NCI-H2227 treated with DMSO at 0.1 percent for 48 hours (cell line): ENCODE measurements at regions not wholly inside any gene's neighbourhood (a gene's known extent, or its start where the extent isn't known, plus 50 kb on each side); places are given as distances from the start of the nearest gene placed in this dataset.

Experiments used
- DNase-seq: peaks from one replicate; lab custom pipeline; 2025; lab: John Stamatoyannopoulos, UW

DNA sequence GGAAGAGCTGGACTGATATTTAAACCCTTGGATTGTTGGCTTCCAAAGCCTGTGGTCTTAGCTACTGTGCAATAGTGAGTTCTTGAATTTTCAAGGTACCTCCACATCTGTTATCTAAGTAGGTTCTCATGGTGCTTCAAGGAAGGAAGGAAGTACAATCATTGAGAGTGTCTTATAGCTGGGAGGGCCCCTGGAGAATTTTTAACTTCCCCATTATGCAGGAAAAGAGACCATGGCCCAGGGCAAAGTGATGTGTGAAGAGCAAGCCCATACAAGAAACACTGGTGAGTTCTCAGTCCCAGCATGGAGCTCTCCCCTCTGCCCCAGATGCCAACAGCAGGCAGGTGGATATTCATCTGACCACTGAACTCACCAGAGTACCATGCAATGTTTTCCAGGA is 169.0 kb upstream of the IRX6 start:
- no peak for DNase-seq

DNA sequence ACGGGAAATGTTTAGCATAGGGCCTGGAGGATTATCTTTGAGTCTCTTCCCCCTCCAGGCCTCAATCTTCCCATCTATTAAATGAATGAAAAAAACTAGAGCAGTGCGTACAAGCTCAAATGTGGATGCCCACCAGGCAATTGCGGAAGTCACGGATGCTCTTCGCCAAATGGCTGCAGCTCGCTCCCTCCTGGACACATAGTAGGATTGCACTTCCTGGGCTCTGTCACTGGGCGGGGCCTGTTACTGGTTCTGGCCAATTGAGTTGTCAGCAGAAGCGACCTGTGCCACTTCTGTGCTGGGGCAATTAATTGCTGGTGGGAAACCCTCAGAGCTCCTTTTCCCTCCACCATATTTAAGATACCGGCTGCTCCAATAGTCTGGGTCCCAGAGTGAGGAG is 168.2 kb upstream of the IRX6 start:
- no peak for DNase-seq

DNA sequence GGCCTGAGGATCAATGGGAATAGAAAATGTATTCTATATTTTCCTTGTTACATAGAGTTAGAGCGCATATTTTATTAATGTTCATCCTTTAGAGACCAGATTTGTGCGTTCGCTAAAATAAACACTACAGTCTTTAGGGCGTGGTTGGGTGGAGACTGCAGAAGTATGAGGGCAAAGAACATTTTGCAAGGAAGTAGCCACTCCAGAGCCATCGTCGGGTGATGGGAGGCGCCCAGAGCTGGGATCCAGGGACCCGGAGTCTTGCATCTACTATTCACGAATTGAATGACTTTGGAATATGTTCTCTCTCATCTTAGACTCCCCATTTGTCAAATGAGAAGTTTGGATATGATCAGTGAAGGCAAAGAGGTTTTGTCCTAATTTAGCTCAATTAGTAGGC is 154.2 kb upstream of the IRX6 start:
- peak; percentile 9 for DNase-seq

DNA sequence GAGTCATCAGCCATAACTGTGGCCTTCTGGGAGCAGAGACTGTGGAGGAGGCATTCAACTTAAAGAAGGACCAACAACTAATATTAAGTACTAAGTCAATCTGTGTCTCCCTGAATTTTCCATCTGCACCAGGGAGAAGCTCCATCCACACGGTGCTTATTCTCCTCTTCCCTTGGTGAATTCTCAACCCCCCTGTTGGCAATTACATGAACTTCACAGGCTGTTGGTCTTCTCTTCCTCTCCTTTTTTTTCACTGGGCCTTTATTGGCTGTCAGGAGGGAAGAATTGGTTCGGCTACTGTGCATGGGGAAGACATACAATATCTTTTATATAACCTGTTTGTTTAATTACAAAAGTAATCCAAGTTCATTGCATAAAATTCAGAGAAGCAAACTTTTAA is 152.8 kb upstream of the IRX6 start:
- DNase-seq: no peak

DNA sequence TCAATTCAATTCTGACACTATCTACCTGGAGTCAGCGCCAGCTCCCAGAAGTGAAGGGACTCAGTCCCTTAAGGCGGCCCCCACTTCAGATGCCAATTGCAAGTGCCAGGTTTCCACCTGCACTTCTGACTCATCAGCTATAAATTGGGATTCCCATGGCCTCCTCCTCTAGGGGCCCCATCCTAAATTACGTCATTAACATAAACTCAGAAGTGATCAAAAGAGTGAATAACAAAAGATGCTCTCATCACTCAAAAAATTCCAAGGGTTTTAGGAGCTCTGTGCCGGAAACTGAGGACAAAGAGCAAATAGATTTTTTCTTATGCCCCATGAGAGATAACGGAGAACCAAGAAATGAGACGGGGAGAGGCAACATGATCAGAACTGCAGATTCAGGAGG is 148.6 kb upstream of the IRX6 start:
- DNase-seq: no peak

DNA sequence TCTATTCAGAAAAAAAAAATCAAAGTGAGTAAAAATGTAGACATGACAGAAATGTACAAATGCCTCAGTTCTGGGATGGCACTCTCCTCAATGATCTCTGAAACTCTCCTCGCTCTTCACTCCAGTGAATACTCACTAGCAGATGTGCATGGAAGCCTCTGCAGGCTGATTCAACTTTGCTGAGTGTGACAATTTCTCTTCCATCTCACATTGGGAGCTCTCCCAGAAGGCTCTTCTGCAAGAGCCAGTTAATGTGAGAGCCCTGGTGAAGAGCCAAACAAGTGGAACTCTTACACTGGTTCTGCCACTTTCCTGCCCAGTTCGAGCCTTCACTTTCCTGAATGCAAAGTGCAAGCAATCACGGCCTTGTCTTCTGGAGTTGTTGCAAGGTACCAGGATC is 147.1 kb upstream of the IRX6 start:
- no peak for DNase-seq

DNA sequence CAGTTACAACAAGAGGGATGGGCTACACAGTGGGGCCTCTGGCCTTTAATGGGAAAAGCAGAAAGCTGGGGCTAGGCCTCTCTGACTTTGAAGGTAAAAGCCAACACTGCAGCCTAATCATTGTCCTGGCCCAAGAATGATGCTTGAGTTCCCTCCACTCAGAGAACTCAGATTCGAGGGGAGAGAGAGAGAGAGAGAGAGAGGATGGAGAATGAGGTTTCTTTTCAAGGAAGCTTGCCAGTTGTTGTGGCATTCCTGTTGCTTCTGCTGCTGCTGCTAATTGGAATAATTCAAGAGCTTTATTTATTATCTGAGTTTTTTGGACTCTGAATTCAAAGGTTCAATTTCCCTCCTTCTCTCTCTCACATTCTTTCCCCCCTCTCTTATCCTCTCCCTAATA is 144.6 kb upstream of the IRX6 start:
- DNase-seq: no peak

DNA sequence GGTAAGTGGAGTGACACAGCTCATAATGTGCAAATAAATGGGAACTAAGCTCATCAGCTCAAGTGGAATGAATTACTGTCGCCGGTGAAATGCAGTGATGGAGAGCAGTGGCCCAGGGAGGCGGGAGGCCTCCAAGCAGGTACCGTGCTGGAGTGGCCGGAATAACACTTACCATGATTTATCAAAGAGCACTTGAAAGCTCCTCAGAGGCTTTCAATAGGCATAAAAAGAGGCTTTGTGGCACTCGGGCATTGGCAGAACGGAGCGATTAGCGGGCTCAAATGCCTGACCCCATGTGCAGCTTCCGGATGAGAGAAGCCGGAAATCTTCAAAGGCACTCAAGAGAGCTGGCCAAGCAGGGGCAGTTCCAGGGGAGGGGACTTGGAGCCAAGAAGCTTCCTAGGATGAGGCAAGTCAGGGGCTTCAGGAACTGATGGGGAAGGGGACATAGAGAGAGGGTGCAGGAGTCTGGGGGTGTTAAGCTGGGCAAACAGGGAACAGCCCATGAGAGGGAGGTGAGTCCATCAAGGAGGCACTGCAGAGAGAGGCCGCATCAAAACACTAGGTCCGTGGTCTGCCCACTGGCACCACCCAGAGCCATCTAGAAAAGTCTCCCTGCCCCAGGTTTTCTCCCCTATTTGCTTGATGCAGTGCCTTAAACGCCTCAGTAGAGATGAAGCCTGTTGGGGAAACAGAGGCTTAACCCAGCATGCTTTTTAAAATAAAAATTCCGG is 144.0 kb upstream of the IRX6 start:
- peak; percentile 80 for DNase-seq

DNA sequence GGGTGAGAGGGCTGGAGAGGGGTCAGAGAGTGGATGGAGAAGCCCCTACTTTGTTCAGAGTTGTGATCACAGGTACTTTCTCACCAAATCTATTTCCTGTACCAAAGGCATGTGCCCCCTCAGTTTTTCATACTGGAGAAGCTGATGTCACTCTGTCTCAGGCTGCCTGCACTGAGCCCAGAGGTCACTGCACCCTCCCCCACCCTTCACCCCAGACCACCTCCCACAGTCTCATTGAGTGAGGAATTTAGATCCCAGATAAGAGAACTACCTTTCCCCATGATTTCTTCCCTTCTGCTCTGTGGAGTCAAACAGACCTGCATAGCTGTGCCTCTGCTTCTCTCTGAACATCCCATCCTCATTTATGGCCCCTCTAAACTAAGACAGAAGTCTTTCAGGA is 140.0 kb upstream of the IRX6 start:
- no peak for DNase-seq

DNA sequence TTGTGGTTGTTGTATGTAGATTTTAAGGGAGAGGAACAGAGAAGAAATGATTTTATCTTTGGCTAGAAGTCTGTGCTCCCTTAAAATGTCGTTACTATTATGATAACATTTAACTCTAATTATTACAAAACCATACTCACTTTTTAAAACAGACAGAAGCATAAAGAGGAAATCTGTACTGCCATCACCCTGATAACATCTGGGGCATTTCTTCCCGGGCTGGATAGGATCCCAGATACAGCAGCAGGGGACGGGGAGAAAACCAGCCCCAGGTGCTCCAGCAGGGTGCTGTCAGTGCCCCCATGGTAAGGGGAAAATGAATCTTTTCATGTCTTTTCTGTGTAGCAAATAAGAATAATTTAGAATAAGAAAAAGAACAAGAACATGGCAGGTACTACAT is 139.4 kb upstream of the IRX6 start:
- no peak for DNase-seq

DNA sequence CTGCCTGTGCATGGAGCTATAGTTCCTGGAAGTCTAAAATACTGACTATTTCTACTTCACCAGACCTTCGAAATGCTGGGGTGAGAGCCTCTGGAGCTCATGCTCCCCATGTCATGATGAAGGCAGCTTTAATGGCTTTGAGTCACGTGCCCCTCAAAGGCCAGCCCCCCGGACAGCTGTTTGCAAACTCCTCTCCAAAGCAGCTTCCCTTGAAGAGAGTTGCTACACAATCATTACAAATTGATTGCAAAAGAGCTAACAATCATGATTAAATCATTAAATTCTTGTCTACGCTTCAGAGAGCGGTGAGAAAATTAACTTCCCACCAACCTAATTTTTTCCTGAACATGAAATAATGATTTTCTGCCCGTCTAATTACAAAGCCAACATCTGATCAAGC is 134.8 kb upstream of the IRX6 start:
- no peak for DNase-seq

DNA sequence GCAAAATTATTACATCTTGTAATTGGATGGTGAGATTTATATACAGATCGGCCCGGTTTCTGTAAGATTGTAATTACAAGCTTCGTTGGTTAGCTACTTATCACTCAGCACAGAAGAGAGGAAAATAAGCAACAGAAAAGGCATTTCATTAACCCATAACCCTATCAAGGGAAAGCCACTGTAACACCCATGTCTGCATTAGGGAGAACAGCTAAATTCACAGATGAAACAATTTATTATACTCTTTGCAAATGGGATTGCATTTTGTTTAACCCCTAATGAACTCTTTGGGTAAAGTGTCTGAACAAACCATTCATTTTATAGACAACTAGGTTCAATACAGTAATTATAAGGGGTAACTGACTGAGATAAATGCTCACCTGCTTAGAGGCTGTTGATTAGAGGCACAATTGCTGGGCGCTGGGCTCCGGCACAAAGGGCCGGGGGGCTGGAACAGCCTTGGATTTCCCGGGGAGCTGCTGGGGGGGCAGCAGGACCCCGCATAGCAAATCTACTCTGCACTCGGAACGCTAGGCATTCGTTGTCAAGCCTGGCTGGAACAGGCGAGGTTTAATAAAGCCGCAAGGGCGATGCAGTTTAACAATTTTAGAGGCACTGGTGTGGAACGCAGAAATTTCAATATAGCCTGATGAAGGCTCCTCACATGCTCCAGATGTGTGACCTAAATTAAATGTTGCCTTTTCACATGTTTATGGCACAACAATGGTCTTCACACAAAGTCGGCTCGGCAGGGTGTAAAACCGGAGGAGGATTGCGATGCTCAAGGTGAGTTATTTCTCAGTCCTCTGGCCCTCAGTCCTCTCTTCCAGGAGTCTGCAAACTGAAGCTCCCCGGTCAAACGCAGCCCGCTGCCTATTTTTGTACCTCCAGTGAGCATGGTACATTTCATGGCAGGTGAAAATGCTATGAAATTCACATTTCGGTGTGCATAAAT is 134.0 kb upstream of the IRX6 start:
- DNase-seq: peak; percentile 16

DNA sequence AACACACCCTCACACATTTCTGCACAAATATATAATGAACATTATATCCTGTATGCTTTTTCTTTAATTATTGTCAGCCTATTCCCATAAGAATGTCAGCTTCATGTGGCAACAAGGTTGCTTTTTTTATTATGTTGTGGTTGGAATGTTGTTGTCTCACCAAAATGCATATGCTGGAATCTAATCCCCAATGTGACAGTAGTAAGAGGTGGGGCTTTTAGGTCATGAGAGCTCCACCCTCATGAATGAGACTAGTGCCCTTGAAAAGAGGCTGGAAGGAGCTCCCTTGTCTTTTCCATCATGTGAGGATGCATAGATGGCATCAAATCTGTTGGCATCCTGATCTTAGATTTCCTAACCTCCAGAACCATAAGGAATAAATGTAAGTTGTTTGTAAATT is 131.3 kb upstream of the IRX6 start:
- no peak for DNase-seq

DNA sequence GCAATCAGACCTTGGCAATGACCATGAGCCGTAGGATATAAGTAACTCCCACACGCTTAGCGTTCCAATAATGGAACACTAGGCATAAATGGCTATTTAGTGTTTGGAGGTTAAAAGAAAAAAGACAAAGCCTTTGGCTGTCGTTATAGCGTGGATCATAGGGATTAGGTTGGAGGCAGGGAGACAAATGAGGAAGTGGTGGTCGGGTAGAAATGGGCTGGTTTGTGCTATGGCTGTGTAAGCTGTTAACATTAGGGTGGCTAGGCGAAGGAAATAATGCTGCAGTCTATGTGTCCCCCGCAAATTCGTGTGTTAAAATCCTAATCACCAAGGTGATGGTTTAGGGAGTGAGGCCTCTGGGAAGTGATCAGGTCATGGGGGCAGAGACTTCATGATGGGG is 120.4 kb upstream of the IRX6 start:
- DNase-seq: no peak

DNA sequence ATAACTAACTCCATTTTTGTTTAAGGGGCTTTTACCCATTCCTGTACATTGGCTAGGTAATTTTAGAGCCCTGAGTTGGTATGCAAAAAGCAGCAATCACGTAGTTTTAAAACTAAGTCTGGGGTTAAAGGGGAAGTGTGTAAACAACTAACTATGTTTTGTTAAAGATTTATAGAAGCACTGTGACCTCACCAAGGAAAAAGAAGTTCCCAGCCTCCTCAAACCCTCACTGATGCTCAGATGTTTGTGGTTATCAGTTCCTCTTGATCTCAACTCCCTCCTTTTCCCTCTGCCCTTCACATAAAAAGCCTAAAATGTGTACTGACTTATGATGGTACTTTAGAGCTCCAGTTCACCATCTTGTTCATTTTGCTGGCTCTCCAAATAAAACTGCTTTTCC is 119.9 kb upstream of the IRX6 start:
- no peak for DNase-seq

DNA sequence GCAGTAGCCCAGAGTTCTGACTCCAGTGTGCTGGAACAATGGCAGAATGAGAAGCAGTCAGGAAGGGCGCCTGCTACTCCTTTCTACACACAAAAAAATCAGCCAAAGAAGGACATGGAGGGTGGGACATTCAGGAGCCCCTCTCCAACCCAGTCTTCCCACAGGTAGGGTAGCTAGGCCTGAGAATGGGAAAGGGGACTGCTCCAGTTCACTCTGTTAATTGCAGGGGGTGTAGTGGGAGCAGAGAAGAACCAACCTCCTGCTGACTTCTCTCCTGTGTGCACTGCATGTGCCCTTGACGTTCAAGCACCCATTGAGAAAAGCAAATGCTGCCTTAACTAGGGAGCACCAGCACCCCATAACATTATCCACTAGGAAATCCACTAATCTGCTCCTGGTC is 119.1 kb upstream of the IRX6 start:
- no peak for DNase-seq

DNA sequence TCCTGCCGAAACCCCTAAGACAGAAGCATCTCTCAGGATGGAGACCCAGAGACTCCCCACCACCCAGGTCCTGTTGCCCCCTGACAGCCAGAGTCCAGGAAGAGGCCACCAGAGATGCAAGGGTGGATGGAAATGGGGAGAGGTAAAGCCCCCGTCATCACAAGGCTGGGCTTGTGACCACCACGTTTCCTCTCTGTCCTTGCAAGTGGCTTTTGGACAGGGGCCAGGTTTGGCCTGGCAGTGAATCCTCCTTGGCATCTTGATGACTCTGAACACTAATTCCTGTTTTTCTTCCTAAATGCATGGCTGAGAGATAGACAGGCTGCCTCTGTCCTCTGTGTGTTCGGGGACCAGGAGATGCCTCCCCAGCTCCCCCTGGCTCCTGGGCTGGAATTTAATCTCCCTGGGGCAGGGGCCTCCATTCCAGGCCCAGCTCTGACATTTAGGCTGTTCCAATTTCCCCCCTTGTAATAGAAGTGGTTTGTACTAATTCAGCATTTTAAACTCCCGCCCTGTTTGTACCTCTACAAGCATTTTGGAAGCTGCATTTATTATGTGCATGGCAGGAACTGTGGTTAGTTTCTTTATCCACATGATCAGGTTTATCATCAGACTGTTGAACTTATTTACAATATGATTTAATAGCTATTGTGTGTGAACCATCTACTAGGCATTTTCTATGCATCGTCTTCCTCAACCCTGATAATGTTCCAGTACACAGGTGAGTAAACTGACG is 116.1 kb upstream of the IRX6 start:
- no peak for DNase-seq

DNA sequence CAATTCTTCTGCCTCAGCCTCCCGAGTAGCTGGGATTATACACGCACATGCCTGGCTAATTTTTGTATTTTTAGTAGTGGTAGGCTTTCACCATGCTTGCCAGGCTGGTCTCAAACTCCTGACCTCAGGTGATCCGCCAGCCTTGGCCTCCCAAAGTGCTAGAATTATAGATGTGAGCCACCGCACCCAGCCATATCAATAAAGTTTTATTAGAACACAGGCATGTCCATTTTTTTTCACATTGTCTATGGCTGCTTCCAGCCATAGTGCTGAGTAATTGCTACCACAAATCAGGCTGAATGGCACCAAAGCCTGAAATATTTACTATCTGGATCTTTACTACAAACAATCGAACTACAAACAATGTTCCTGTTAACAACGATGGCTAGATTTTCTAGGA is 114.4 kb upstream of the IRX6 start:
- DNase-seq: no peak

DNA sequence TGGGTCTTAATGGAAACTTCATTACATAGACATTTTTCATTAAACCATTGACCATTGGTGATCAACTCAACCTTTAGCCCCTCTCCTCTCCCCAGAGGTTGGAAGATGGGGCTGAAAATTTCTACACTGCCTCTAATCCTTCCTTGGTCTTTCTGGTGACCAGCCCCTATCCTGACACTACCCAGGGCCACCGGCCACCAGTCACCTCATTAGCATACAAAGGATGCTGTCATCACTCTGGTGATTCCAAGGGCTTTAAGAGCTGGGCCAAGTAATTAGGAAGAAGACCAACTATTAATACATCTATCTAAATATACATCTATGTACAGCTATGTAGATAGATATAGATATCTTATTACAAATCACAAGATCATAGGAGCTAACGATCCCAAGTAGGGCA is 111.2 kb upstream of the IRX6 start:
- DNase-seq: no peak

DNA sequence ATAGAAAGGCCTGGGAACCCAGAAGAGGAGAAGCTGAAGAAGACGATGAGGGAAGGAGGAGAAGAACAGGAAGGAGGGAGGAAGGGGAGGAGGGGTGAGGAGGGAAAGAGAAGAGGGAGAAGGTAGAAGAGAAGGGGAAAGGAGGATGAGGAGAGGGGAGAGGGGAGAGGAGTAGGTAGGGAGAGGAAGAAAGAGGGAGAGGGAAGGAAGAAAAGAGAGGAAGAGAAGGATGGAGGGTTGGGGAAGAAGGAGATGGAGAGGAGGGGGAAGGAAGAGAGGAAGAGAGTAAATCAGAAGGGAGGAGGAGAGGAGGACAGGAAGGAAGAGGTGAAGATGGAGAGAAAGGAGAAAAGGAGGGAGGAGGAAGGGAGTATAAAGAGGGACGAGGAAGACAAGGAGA is 109.6 kb upstream of the IRX6 start:
- DNase-seq: no peak

DNA sequence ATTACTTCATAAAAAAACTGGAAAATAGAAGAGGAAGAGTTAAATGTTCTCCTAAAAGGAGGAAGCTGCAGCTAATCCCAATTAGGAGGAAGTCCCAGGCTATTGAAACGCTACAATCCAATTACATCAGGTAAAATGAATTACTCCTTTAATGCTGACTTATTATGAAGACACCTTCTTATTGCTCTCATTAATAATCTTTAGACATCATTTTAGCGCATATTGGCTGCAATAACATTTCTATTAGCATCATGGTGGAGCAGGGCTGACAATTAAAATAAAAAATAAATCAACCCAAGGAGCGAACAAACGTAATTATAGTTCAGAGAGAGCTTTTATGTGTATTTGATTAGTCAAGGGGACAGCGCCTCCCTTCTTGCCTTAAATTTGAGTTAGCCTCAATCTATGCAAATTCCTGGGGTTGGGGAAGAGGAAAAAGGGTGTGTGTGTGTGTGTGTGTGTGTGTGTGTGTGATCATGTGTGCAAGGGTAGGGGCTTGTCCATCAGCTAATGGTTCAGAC is 109.0 kb upstream of the IRX6 start:
- DNase-seq: no peak

DNA sequence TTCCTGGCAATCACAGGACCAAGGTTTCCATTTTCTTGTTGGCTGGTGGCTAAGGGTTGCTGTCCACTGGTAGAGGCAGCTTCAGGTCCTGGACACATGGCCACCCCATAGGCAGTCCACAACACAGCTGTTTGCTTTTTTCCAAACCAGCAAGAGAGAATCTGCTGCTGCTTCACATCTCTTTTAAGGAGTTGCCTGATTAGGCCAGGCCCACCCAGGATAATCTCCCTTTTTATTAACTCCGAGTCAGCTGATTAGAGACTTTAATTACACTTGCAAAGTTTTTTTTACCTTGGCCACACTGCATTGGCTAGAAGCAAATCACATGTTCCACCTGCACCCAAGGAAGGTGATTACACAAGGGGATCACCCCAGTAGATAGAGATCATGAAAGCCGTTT is 106.6 kb upstream of the IRX6 start:
- no peak for DNase-seq

DNA sequence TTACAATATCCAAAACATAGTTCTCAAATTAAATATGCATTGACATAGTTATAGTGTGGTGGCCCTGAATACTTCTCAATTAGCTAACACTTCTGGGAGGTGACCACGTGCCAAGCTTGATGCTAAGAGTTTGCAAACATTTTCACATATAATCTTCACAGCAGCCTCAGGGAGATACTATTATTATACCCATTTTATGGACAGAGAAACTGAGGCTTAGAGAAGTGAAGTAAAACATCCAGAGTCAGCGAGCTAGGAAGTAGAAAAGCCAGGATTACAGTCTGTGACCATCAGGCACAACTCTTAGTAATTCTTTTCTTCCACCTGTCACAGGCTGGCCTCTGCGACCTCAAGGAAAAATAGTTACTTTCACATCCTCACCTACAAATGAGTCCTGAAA is 102.2 kb upstream of the IRX6 start:
- no peak for DNase-seq
